ENCODE measurements at regions not wholly inside any gene's neighbourhood (a gene's known extent, or its start where the extent isn't known, plus 50 kb on each side); places are given as distances from the start of the nearest gene placed in this dataset.

DNA sequence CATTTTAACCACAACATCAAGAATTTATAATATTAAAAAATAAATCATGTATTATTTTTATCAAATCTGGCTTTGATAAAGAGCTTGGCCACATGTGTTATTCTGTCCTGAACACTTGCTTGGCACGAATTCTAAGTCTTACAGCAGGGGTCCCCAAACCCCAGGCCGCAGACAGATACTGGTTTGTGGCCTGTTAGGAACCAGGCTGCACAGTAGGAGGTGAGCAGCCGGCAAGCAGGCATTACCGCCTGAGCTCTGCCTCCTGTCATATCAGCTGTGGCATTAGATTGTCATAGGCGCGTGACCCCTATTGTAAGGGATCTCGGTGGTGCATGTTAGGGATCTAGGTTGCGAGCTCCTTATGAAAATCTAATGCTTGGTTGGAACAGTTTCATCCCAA, 127.6 kb upstream of the IVNS1ABP start:
- Mint-ChIP-seq H3K4me3 (ENCODE audit: unreplicated experiment) (no peak overlapping the region), H3K36me3 (ENCODE audit: unreplicated experiment) (no peaks in the 10 kb centered on the region), H3K27ac (ENCODE audit: unreplicated experiment) (no peak overlapping the region), H3K27me3 (ENCODE audit: unreplicated experiment) (no peaks in the 10 kb centered on the region), H3K9me3 (ENCODE audit: unreplicated experiment) (no peaks in the 10 kb centered on the region), H3K4me1 (ENCODE audit: unreplicated experiment) (peaks cover 37% of the 10 kb centered on the region)
- TF ChIP-seq, protein P1, sequence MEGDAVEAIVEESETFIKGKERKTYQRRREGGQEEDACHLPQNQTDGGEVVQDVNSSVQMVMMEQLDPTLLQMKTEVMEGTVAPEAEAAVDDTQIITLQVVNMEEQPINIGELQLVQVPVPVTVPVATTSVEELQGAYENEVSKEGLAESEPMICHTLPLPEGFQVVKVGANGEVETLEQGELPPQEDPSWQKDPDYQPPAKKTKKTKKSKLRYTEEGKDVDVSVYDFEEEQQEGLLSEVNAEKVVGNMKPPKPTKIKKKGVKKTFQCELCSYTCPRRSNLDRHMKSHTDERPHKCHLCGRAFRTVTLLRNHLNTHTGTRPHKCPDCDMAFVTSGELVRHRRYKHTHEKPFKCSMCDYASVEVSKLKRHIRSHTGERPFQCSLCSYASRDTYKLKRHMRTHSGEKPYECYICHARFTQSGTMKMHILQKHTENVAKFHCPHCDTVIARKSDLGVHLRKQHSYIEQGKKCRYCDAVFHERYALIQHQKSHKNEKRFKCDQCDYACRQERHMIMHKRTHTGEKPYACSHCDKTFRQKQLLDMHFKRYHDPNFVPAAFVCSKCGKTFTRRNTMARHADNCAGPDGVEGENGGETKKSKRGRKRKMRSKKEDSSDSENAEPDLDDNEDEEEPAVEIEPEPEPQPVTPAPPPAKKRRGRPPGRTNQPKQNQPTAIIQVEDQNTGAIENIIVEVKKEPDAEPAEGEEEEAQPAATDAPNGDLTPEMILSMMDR (IDR thresholded peaks at IDR 0.05) = no peak
- DNase-seq (ENCODE audit: extremely low spot score, unreplicated experiment) = no peak

DNA sequence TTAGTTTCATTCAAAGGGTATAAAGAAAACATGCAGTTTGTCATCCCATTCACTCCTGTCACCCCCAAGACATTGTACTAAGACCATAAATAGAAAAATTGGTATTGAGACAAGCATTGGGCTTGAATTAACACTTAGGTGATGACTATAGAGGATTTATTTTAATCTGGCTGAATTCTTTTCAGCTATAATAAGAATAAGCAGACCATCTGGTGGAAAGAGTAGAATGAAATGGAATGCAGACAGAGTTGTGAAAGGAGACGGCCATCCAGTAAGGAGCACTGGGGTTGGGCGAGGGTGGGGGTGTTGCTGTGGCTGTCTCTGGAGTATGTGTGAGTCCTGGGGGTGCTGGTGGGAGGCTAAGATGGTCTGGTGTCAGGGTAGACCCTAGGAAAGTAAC, 125.0 kb upstream of the IVNS1ABP start:
- Mint-ChIP-seq H3K9me3 (ENCODE audit: unreplicated experiment) (no peaks in the 10 kb centered on the region), H3K4me3 (ENCODE audit: unreplicated experiment) (no peak overlapping the region), H3K4me1 (ENCODE audit: unreplicated experiment) (peaks cover 33% of the 10 kb centered on the region), H3K27ac (ENCODE audit: unreplicated experiment) (no peak overlapping the region), H3K36me3 (ENCODE audit: unreplicated experiment) (no peaks in the 10 kb centered on the region), H3K27me3 (ENCODE audit: unreplicated experiment) (no peaks in the 10 kb centered on the region)
- DNase-seq (ENCODE audit: extremely low spot score, unreplicated experiment) = no peak
- TF ChIP-seq, protein P1 (IDR thresholded peaks at IDR 0.05) = no peak

DNA sequence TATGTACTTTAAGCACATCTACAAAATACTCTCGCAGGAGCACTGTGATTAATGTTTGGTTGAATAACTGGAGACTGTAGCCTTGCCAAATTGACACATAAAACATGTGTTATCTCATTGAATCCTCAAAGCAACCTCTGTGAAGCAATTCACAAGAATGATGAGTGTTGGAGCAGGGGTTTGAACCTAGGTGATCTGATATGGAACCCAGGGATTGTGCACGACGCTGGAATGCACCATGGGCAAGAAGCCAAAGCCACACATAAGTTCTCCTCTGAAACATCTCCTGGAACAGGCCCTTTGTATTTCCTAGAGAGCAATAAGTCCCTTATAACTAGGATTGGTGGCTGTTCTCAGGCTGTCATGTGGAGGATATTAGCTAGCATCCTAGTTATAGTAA, 124.6 kb upstream of the IVNS1ABP start:
- DNase-seq (ENCODE audit: extremely low spot score, unreplicated experiment) = no peak
- no peaks in the 10 kb centered on the region for H3K27me3 Mint-ChIP-seq (ENCODE audit: unreplicated experiment)
- TF ChIP-seq, protein P1 (IDR thresholded peaks at IDR 0.05) = no peak
- H3K9me3 Mint-ChIP-seq (ENCODE audit: unreplicated experiment) = no peaks in the 10 kb centered on the region
- no peak overlapping the region for H3K27ac Mint-ChIP-seq (ENCODE audit: unreplicated experiment)
- H3K36me3 Mint-ChIP-seq (ENCODE audit: unreplicated experiment) = no peaks in the 10 kb centered on the region
- no peak overlapping the region for H3K4me3 Mint-ChIP-seq (ENCODE audit: unreplicated experiment)
- H3K4me1 Mint-ChIP-seq (ENCODE audit: unreplicated experiment) = peaks cover 33% of the 10 kb centered on the region

DNA sequence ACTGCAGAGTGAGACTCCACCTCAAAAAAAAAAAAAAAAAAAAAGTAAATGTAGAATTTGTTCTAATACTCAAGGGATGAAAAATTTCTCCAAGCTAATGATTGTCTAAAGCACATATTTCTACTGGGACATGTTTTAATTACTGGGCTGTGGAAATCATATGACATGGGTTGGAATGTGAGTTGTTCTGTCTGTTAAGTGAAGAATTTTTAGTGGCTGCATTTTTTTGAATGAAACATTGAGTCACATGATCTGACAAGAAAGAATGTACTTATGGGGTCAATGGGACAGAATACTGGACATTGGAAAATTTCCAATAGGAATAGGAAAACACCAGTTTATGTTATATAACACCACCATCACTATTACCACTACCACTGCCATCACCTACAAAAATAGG, 123.8 kb upstream of the IVNS1ABP start:
- Mint-ChIP-seq H3K9me3 (ENCODE audit: unreplicated experiment) (no peaks in the 10 kb centered on the region), H3K27me3 (ENCODE audit: unreplicated experiment) (no peaks in the 10 kb centered on the region), H3K4me3 (ENCODE audit: unreplicated experiment) (no peak overlapping the region), H3K36me3 (ENCODE audit: unreplicated experiment) (no peaks in the 10 kb centered on the region), H3K4me1 (ENCODE audit: unreplicated experiment) (peaks cover 33% of the 10 kb centered on the region), H3K27ac (ENCODE audit: unreplicated experiment) (no peak overlapping the region)
- TF ChIP-seq, protein P1 (IDR thresholded peaks at IDR 0.05) = no peak
- no peak for DNase-seq (ENCODE audit: extremely low spot score, unreplicated experiment)

DNA sequence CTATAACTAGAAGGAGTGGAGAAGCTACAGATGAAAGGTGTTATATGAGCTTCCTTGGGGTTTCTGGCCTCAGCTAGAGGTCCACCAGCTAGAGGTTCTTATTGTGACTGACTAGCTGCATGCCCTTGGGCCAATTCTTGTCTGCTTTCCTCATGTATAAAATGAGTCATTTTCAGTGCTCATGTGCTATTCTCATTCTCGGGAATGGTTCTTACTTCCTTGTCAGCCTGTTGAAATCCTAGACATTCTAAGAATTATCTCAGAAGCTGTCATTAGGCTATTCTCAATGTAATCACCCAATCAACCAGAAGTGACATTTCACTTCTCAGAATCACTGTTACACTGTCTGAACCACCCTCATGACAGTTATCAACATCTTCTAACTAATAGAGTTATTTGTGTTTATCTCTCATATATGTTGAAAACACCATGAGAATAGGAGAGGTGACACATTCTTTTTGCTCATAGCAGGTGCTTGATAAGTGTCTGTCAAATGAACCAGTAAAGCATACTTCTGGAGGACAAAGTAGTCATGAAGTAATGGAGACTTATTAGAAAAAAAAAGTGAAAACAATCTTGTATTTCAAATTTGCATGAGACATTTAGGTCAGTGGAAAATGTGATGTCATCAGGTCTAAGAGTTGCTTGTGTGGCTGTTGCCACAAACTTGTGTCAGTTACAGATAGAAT, 122.8 kb upstream of the IVNS1ABP start:
- DNase-seq (ENCODE audit: extremely low spot score, unreplicated experiment) = no peak

More for the DNA sequence above, 122.8 kb upstream of the IVNS1ABP start:
- TF ChIP-seq, protein P1 (IDR thresholded peaks at IDR 0.05) = no peak
- peaks cover 30% of the 10 kb centered on the region for H3K4me1 Mint-ChIP-seq (ENCODE audit: unreplicated experiment)
- no peaks in the 10 kb centered on the region for H3K9me3 Mint-ChIP-seq (ENCODE audit: unreplicated experiment)
- no peak overlapping the region for H3K4me3 Mint-ChIP-seq (ENCODE audit: unreplicated experiment)
- H3K27ac Mint-ChIP-seq (ENCODE audit: unreplicated experiment) = no peak overlapping the region
- H3K36me3 Mint-ChIP-seq (ENCODE audit: unreplicated experiment) = no peaks in the 10 kb centered on the region
- H3K27me3 Mint-ChIP-seq (ENCODE audit: unreplicated experiment) = no peaks in the 10 kb centered on the region

Data from osteocyte (in vitro differentiated cells).